ENCODE measurements at regions not wholly inside any gene's neighbourhood (a gene's known extent, or its start where the extent isn't known, plus 50 kb on each side); places are given as distances from the start of the nearest gene placed in this dataset.

DNA sequence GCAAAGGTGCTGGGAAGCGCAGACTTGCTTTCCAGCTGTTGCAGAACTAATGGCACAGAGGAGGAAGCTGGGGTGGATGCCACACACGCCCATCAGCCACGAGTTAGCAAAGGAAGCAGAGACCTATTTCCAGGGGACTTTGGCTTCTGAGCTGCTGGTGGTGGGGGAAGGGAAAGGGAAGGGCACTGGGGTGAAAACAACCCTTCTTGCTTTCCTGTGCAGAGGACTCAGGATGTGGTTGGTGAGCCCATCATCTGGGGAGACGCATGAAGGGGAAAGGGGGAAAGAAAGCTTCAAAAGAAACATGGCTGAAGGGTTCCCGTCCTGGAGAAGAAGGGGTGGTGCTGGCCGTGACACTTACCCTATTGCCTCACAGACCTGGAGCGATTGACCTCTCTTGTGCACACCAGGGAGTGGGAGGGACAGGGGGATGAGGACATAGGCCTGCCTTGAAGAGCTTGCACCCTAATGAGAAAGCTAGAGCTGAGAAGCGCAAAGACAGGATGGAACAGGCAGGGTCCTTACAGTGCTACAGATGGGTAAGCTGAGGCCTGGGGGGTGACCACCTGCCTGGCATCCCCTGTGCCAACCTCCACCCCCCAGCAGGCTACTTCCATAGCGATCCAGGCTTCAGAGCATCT lies 140.8 kb upstream of the RAB4A start (continued):
- TF ChIP-seq LBX2 (CRISPR knock-in tag; IDR thresholded peaks at IDR 0.05; ENCODE audit: borderline replicate concordance) (no peak), MAFG (CRISPR knock-in tag; IDR thresholded peaks at IDR 0.05) (no peak), MYC (CRISPR knock-in tag; IDR thresholded peaks at IDR 0.05; ENCODE audit: borderline replicate concordance) (peak; percentile 55; the same call in 1 of the 2 replicates), ZBTB26 (CRISPR knock-in tag; IDR thresholded peaks at IDR 0.05; ENCODE audit: borderline replicate concordance) (0 out of 2 replicates have a peak, but pooled peaks have one; percentile 19), NR2F2 (IDR thresholded peaks at IDR 0.05; ENCODE audit: borderline replicate concordance, low read depth) (peak; percentile 85), ZNF616 (CRISPR knock-in tag; IDR thresholded peaks at IDR 0.05; ENCODE audit: low read depth) (no peak), HIVEP1 (CRISPR knock-in tag; IDR thresholded peaks at IDR 0.05) (peak; percentile 10; the same call in 1 of the 2 replicates), SMARCE1 (IDR thresholded peaks at IDR 0.05; ENCODE audit: borderline replicate concordance) (no peak), ZBTB25 (CRISPR knock-in tag; IDR thresholded peaks at IDR 0.05) (peak; percentile 66; the same call in 1 of the 2 replicates), TARDBP (CRISPR knock-in tag; IDR thresholded peaks at IDR 0.05) (peak; percentile 87; the same call in 1 of the 2 replicates), ZNF296 (CRISPR knock-in tag; conservative IDR thresholded peaks at IDR 0.05) (no peak), ADNP (CRISPR knock-in tag; IDR thresholded peaks at IDR 0.05) (0 out of 2 replicates have a peak, but pooled peaks have one; percentile 64), ZSCAN25 (CRISPR knock-in tag; IDR thresholded peaks at IDR 0.05) (peak; percentile 68), BCL6 (CRISPR knock-in tag; IDR thresholded peaks at IDR 0.05) (peak; percentile 48; the same call in 1 of the 2 replicates)
- TF ChIP-seq, protein P1, sequence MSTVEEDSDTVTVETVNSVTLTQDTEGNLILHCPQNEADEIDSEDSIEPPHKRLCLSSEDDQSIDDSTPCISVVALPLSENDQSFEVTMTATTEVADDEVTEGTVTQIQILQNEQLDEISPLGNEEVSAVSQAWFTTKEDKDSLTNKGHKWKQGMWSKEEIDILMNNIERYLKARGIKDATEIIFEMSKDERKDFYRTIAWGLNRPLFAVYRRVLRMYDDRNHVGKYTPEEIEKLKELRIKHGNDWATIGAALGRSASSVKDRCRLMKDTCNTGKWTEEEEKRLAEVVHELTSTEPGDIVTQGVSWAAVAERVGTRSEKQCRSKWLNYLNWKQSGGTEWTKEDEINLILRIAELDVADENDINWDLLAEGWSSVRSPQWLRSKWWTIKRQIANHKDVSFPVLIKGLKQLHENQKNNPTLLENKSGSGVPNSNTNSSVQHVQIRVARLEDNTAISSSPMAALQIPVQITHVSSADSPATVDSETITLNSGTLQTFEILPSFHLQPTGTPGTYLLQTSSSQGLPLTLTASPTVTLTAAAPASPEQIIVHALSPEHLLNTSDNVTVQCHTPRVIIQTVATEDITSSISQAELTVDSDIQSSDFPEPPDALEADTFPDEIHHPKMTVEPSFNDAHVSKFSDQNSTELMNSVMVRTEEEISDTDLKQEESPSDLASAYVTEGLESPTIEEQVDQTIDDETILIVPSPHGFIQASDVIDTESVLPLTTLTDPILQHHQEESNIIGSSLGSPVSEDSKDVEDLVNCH (CRISPR knock-in tag; IDR thresholded peaks at IDR 0.05) = no peak
- TF ChIP-seq, protein P2, sequence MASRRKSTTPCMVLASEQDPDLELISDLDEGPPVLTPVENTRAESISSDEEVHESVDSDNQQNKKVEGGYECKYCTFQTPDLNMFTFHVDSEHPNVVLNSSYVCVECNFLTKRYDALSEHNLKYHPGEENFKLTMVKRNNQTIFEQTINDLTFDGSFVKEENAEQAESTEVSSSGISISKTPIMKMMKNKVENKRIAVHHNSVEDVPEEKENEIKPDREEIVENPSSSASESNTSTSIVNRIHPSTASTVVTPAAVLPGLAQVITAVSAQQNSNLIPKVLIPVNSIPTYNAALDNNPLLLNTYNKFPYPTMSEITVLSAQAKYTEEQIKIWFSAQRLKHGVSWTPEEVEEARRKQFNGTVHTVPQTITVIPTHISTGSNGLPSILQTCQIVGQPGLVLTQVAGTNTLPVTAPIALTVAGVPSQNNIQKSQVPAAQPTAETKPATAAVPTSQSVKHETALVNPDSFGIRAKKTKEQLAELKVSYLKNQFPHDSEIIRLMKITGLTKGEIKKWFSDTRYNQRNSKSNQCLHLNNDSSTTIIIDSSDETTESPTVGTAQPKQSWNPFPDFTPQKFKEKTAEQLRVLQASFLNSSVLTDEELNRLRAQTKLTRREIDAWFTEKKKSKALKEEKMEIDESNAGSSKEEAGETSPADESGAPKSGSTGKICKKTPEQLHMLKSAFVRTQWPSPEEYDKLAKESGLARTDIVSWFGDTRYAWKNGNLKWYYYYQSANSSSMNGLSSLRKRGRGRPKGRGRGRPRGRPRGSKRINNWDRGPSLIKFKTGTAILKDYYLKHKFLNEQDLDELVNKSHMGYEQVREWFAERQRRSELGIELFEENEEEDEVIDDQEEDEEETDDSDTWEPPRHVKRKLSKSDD (CRISPR knock-in tag; IDR thresholded peaks at IDR 0.05; ENCODE audit: low read depth) = peak; percentile 83; the same call in 1 of the 2 replicates
- TF ChIP-seq, protein P3, sequence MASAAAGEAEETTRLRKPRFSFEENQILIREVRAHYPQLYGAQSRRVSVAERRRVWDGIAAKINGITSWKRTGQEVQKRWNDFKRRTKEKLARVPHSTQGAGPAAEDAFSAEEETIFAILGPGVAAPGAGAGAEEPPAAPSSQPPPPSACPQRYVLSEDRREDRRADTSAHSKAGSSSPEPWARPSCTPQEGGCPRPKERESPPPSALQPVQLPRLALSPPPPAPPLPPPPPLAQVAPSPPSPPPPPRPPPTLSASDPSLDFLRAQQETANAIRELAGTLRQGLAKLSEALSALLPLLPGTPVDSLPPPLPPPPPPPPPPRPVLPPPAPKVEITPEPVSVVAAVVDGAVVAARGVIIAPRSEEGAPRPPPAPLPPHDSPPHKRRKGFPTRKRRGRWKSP (CRISPR knock-in tag; IDR thresholded peaks at IDR 0.05) = peak; percentile 68

Measured in HepG2 (cell line).